Heart left ventricle (tissue), 16 donors: ENCODE measurements at regions not wholly inside any gene's neighbourhood (a gene's known extent, or its start where the extent isn't known, plus 50 kb on each side); places are given as distances from the start of the nearest gene placed in this dataset.

Experiments used
- ATAC-seq, 4 donors: fragments of 200-7000 bp; cut with Tn5 transposase; one replicate each; pipeline ENCODE4 v1.9.1; 2020 to 2022; ENCODE audit warnings: moderate library complexity in 4 of 4, mild to moderate bottlenecking in 3 of 4, moderate number of reproducible peaks in 1 of 4
- DNase-seq, 5 donors: peaks; one replicate each; pipeline ENCODE4 v3.0.0-alpha.2; 2020
- H3K27ac ChIP-seq, 12 donors: fragments of 200-600 bp; sonication (generic) in 4 of 12; one replicate each; pipeline versions ENCODE4 v1.5.0 to v1.8.0; 2016 to 2022; ENCODE audit warnings: mild to moderate bottlenecking in 2 of 12
- H3K27me3 ChIP-seq, 9 donors: fragments of 200-600 bp; sonication (generic) in 2 of 9; one replicate each; pipeline versions ENCODE4 v1.5.1 to v1.8.0; 2016 to 2022; ENCODE audit warnings: mild to moderate bottlenecking in 3 of 9
- H3K36me3 ChIP-seq, 9 donors: fragments of 200-600 bp; sonication (generic) in 2 of 9; one replicate each; pipeline versions ENCODE4 v1.5.0 to v1.8.0; 2018 to 2022; ENCODE audit warnings: mild to moderate bottlenecking in 2 of 9
- H3K4me1 ChIP-seq, 12 donors: fragments of 200-600 bp; sonication (generic) in 4 of 12; one replicate each; pipeline versions ENCODE4 v1.5.0 to v1.8.0; 2016 to 2022; ENCODE audit warnings: mild to moderate bottlenecking in 3 of 12
- H3K4me3 ChIP-seq, 12 donors: fragments of 200-600 bp; sonication (generic) in 4 of 12; one replicate each; pipeline versions ENCODE4 v1.5.0 to v1.8.0; 2017 to 2022; ENCODE audit warnings: mild to moderate bottlenecking in 9 of 12, moderate library complexity in 4 of 12
- H3K9me3 ChIP-seq, 12 donors: fragments of 200-600 bp; sonication (generic) in 4 of 12; one replicate each; pipeline versions ENCODE4 v1.5.0 to v1.8.0; 2016 to 2022; ENCODE audit warnings: mild to moderate bottlenecking in 1 of 12
- POLR2A ChIP-seq, 2 donors: fragments of 450-650 bp; IDR thresholded peaks; one replicate each; pipeline ENCODE4 v1.6.1; 2017; ENCODE audit warnings: antibody characterized with exemption in 2 of 2, mild to moderate bottlenecking in 2 of 2, moderate library complexity in 2 of 2
- WGBS, 4 donors: extraction: QIAGEN DNeasy Blood & Tissue Kit in 2 of 4; methylation state at CpG; one replicate each; pipeline versions ENCODE4 v1.1.5 to v1.1.7; 2013 to 2018; 5-methylcytosine and 5-hydroxymethylcytosine counted together
- intact Hi-C, 10 donors: fragments of 100-400 bp; cut with DNase I; formaldehyde crosslinking; loops; one replicate each; pipeline versions ENCODE4 v1.11.1 to v1.14.2; 2022
- TF ChIP-seq, protein P1 (sequence below), 12 donors: fragments of 200-600 bp; sonication (generic) in 4 of 12; IDR thresholded peaks; one replicate each; pipeline versions ENCODE4 v1.5.0 to v1.8.0; 2018 to 2022; ENCODE audit warnings: antibody characterized with exemption in 12 of 12, mild to moderate bottlenecking in 5 of 12
- donor health status: ischemic (EF 13 %, LVEDD 7.1; RV severe dilation, severe dysfunction).
- donor health status: healthy with polysubstance abuse.
- donor health status: DM: no; HTN: yes; CAD: no.
- donor health status: DM: no; HTN: no; CAD: no.
- donor health status: ischemic (EF 25% LVEDD 6.9; RV normal size, moderate dysfunction).
- donor health status: ischemic (EF 25% LVEDD 5.7; RV mildly dilated, moderate dysfunction).
- donor health status: healthy.
- donor health status: DM: yes; HTN: yes; CAD: no.
- donor health status: ischemic (EF 35%, LVEDD 5.7; RV mildly dilated, moderate dysfunction).
- donor health status: nonischemic (EF 11% LVEDD 7.7; RV severe dilation, severe dysfunction).
- donor health status: DM: yes; HTN: yes; CAD: no.
- donor health status: PGD.
- donor health status: ischemic (EF 29% LVEDD 5.4; RV normal size, mild dysfunction).
- donor health status: nonischemic (EF 23%, LVEDD 6.1; RV moderate dilation, normal function).

DNA sequence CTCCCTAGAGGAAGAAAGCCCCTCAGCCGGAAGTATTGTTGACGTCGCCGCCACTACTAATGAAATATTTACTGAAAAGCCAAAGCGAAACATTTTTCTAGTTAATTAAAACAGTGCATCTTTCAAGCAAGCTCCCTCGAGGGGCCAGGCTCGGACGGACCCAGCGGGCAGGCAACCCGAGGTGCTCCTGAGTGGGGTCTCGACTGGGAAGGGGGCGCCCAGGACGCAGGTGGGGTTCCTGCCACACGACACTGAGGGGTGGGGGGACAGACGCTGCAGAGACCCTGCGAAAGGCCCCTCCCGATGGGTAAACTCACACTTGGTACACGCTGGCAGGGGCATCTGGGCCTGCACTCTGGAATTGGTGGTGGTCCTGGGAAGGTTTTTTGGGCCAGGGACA, 72.4 kb upstream of the ADGRA1 start:
- Histone ChIP-seq H3K36me3 (no peaks in the 10 kb centered on the region), H3K27ac (no peak overlapping the region), H3K4me3 (no peak overlapping the region), H3K9me3 (no peaks in the 10 kb centered on the region), H3K4me1 (peaks cover 0 to 8% (median 0%) of the 10 kb centered on the region in 12 donors), H3K27me3 (peaks cover 0 to 13% (median 0%) of the 10 kb centered on the region in 9 donors)
- DNase-seq (peak in 1 of 5 donors; percentile 31), ATAC-seq (no peak)
- WGBS, 4 donors = 80 to 91% (median 85%) methylated on average over 18 of the region's 18 CpGs
- TF ChIP-seq, protein P1, sequence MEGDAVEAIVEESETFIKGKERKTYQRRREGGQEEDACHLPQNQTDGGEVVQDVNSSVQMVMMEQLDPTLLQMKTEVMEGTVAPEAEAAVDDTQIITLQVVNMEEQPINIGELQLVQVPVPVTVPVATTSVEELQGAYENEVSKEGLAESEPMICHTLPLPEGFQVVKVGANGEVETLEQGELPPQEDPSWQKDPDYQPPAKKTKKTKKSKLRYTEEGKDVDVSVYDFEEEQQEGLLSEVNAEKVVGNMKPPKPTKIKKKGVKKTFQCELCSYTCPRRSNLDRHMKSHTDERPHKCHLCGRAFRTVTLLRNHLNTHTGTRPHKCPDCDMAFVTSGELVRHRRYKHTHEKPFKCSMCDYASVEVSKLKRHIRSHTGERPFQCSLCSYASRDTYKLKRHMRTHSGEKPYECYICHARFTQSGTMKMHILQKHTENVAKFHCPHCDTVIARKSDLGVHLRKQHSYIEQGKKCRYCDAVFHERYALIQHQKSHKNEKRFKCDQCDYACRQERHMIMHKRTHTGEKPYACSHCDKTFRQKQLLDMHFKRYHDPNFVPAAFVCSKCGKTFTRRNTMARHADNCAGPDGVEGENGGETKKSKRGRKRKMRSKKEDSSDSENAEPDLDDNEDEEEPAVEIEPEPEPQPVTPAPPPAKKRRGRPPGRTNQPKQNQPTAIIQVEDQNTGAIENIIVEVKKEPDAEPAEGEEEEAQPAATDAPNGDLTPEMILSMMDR (IDR thresholded peaks at IDR 0.05) = no peak
- no peak for TF ChIP-seq POLR2A (IDR thresholded peaks at IDR 0.05)
- intact Hi-C loops = no loop called here

DNA sequence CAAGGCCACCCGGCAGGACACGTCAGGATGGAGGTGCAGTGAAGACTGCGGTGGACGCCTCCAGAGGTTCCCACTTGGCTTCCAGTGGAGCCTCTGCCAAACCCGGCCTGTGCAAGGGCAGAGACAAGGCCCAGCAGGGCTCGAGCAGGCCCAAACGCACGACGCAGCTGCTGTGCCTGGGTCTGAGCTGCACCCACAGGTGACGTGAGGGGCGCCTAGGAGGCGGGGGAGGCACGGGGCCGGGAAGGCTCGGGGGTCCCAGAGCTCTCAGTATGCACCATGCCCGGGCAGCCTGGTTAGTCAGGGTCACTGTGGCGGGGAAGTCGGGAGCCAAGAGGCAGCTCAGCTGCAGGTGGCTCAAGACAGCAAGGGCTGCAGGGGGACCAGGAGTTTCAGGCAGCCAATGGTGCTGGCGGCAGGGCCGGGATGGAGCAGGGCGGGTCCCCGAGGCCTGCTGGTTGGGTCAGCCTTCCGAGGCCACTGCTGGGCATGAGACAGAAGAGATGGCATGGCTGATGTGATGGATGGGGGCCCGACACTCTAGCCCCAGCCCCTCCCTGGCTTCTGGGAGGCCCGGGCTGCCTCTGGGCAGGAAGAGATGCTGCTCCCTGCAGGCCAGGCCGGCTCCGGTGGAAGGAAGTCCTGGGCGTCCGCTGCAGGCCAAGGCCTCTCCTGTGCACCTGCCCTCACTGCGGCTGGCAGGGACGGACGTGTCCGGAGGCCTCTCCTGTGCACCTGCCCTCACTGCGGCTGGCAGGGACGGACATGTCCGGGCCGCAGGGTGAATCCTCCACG, 72.2 kb upstream of the CFAP46 start:
- Histone ChIP-seq H3K4me3 (no peak overlapping the region), H3K4me1 (peaks cover 0 to 12% (median 0%) of the 10 kb centered on the region in 12 donors), H3K27ac (no peak overlapping the region), H3K36me3 (no peaks in the 10 kb centered on the region), H3K27me3 (peaks cover 0 to 13% (median 0%) of the 10 kb centered on the region in 9 donors), H3K9me3 (no peaks in the 10 kb centered on the region)
- 81 to 89% (median 84%) methylated on average over 21 to 38 of the region's 38 CpGs for WGBS, 4 donors
- no peak for TF ChIP-seq POLR2A (IDR thresholded peaks at IDR 0.05)
- TF ChIP-seq, protein P1 (IDR thresholded peaks at IDR 0.05) = no peak
- DNase-seq = peak in 1 of 5 donors; percentile 61
- intact Hi-C loops = no loop called here
- ATAC-seq = no peak

DNA sequence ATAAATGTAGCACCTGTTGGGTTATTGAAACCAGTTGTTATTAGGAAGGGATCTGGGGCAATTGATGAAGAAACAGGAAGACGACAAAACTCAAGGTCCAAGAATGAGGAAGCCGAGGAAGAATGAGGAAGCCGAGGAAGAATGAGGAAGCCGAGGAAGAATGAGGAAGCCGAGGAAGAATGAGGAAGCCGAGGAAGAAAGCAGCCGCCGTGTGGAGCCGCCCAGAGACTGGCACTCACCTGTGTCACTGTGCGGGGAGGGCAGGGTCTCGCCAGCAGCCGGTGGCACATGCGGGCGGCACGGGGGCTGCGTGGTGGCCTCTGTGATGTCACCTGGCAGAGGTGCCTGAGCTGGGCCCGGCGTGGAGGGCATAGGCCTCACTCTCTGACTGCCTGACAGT, 71.1 kb upstream of the CFAP46 start:
- TF ChIP-seq POLR2A (IDR thresholded peaks at IDR 0.05) = no peak
- TF ChIP-seq, protein P1 (IDR thresholded peaks at IDR 0.05) = no peak
- ATAC-seq = peak in 2 of 4 donors; percentile 26 to 31
- Histone ChIP-seq H3K4me1 (peaks cover 0 to 22% (median 2%) of the 10 kb centered on the region in 12 donors), H3K4me3 (no peak overlapping the region), H3K9me3 (no peaks in the 10 kb centered on the region), H3K27ac (peak overlapping the region in 1 of 12 donors; percentile 86), H3K36me3 (no peaks in the 10 kb centered on the region), H3K27me3 (peaks cover 0 to 13% (median 0%) of the 10 kb centered on the region in 9 donors)
- peak; percentile 27 to 70 (median 56) for DNase-seq
- WGBS, 4 donors = 63 to 76% (median 70%) methylated on average over 18 of the region's 18 CpGs
- intact Hi-C loops = no loop called here

DNA sequence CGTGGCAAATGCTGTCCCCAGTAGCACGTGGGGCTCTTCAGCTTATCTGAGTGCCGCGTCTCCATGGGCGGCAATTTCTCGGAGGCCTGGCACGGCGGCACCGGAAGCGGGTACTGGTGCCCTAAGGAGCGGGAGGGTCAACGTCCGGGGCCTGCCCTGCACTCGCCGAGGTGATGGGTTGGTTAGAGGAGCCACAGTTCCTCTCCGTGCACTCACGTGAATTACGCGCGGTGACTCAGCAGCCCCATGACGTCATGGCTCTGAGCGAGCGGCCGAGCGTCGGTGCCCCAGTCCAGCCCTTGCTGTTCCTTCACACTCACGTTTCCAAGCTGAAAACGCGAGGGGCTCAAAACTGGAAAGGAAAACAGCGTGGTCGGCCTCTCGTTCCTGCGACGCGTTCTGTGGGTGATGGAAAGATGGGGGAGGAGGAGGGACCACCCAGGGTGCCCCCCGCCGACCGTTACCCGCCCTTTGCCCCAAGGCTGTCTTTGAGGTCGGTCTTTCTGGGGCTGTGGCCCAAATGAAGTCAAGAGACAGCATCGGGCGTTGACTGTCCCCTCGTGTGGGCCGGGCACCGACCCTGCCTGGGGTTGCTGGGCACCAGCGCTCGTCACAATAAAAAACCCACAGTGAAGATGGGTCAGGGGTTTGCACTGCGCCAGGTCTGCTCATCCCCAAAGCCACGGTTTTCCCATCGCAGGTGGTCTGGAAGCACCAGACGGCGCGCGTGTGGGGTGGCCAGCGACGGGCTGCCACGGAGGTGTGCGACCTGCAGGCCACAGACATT, 70.4 kb upstream of the CFAP46 start:
- Histone ChIP-seq H3K9me3 (no peaks in the 10 kb centered on the region), H3K27me3 (peaks cover 0 to 13% (median 0%) of the 10 kb centered on the region in 9 donors), H3K4me1 (peaks cover 0 to 22% (median 2%) of the 10 kb centered on the region in 12 donors), H3K4me3 (no peak overlapping the region), H3K27ac (peak overlapping the region in 2 of 12 donors; percentile 13 to 86), H3K36me3 (no peaks in the 10 kb centered on the region)
- intact Hi-C loops = no loop called here
- TF ChIP-seq, protein P1 (IDR thresholded peaks at IDR 0.05) = no peak
- TF ChIP-seq POLR2A (IDR thresholded peaks at IDR 0.05) = no peak
- 86 to 91% (median 89%) methylated on average over 49 to 58 of the region's 58 CpGs for WGBS, 4 donors
- peak in 2 of 5 donors; percentile 47 to 78 for DNase-seq
- ATAC-seq = peak in 2 of 4 donors; percentile 5
